Spleen (tissue), 7 donors: ENCODE measurements at regions not wholly inside any gene's neighbourhood (a gene's known extent, or its start where the extent isn't known, plus 50 kb on each side); places are given as distances from the start of the nearest gene placed in this dataset.

Source experiments
- POLR2A ChIP-seq, 3 donors: fragments of 450-650 bp; IDR thresholded peaks; one replicate each; pipeline ENCODE4 v1.5.1; 2017; ENCODE audit warnings: antibody characterized with exemption in 3 of 3, mild to moderate bottlenecking in 1 of 3
- POLR2AphosphoS5 ChIP-seq, 3 donors: sonication (generic); formaldehyde crosslinking; IDR thresholded peaks; one replicate each; pipeline ENCODE4 v1.5.1; 2017; ENCODE audit warnings: antibody characterized with exemption in 3 of 3
- TF ChIP-seq, protein P1 (sequence below), 11 experiments: fragments of 200-600 bp in 7 of 11; fragments of 450-650 bp in 4 of 11; sonication (generic) in 4 of 11; IDR thresholded peaks in 8 of 11; conservative IDR thresholded peaks in 3 of 11; 1 replicate in 7 of 11; 2 replicates in 4 of 11; pipeline versions ENCODE4 v1.4.0 to v1.8.0; 2016 to 2021; ENCODE audit warnings: antibody characterized with exemption in 11 of 11, inconsistent platforms in 4 of 11, mild to moderate bottlenecking in 1 of 11
- donor health status: DM: no; HTN: no; CAD: no; lungs with moderate emphysema.
- donor health status: DM: no; HTN: no; CAD: no.
- donor health status: DM: no; HTN: no; CAD: no.

DNA sequence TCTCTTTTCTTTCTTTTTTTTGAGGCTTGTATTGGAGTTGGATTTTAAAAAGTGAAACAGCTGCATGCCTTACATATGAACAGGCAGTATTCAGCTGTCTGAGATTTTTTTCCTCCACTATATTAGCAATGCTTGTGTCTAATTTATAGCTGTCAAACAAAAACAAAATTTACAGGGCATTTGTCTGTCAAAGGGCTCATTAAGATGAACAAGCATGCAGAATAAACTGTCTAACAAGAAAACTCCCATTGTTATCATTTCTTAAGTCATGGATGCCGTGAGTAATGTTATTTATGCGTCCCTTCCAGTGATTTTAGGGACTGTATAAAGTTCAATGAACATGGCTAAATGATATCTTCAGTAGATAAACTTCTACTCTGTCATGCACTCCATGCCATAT, 674.7 kb downstream of the PLCL1 start:
- TF ChIP-seq, protein P1, sequence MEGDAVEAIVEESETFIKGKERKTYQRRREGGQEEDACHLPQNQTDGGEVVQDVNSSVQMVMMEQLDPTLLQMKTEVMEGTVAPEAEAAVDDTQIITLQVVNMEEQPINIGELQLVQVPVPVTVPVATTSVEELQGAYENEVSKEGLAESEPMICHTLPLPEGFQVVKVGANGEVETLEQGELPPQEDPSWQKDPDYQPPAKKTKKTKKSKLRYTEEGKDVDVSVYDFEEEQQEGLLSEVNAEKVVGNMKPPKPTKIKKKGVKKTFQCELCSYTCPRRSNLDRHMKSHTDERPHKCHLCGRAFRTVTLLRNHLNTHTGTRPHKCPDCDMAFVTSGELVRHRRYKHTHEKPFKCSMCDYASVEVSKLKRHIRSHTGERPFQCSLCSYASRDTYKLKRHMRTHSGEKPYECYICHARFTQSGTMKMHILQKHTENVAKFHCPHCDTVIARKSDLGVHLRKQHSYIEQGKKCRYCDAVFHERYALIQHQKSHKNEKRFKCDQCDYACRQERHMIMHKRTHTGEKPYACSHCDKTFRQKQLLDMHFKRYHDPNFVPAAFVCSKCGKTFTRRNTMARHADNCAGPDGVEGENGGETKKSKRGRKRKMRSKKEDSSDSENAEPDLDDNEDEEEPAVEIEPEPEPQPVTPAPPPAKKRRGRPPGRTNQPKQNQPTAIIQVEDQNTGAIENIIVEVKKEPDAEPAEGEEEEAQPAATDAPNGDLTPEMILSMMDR (IDR thresholded peaks at IDR 0.05 in 8 of 11, conservative IDR thresholded peaks at IDR 0.05 in 3 of 11), result no peak
- TF ChIP-seq POLR2A (IDR thresholded peaks at IDR 0.05) (no peak), POLR2AphosphoS5 (IDR thresholded peaks at IDR 0.05) (no peak)
